DMS 273 (cell line): ENCODE measurements at regions not wholly inside any gene's neighbourhood (a gene's known extent, or its start where the extent isn't known, plus 50 kb on each side); places are given as distances from the start of the nearest gene placed in this dataset.

Experiments used
- DNase-seq: peaks from one replicate; lab custom pipeline; 2025; ENCODE audit not compliant: unreplicated experiment; lab: John Stamatoyannopoulos, UW

GRCh38 chr20:56060486-56060885, 55.2 kb upstream of the CBLN4 start:
- DNase-seq, result no peak

- DNase-seq, result no peak
Observed at GRCh38 chr20:56069016-56069415, 63.7 kb upstream of the CBLN4 start.

- DNase-seq, result no peak
Observed at GRCh38 chr20:56072165-56072564, 66.8 kb upstream of the CBLN4 start.

- no peak for DNase-seq
Observed at GRCh38 chr20:56088375-56088774, 83.1 kb upstream of the CBLN4 start.

GRCh38 chr20:56091628-56092234, 86.4 kb upstream of the CBLN4 start:
- DNase-seq, result no peak

DNA sequence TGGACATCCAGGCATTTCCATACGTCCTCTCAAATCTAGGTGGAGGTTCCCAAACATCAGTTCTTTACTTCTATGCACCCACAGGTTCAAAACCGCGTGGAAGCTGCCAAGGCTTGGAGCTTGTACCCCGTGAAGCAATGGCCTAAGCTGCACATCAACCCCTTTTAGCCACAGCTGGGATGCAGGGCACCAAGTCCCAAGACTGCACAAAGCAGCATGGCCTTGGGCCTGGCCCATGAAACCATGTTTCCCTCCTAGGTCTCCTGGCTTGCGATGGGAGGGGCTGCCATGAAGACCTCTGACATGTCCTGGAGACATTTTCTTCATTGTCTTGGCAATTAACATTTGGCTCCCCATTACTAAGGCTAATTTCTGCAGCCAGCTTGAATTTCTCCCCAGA, 88.9 kb upstream of the CBLN4 start:
- DNase-seq, result no peak

- DNase-seq, result no peak
Observed at GRCh38 chr20:56098981-56099500, 93.7 kb upstream of the CBLN4 start.

GRCh38 chr20:56111961-56112730, 106.8 kb upstream of the CBLN4 start:
- no peak for DNase-seq

DNA sequence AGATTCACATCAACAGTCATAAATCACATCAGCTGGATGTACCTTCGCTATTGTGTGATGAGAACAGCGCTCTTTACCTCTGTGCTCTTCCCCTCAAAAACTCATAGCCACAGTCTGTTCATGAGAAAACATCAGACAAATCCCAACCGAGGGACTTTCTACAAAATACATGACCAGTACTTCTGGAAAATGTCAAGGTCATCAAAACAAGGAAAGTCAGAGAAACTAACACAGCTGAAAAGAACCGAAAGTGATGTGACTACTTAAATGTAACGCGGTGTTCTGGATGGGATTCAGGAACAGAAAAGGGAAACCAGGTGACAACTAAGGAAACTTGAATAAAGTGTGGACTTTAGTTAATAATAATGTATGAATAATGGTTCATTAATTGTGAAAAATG, 112.0 kb upstream of the CBLN4 start:
- no peak for DNase-seq

DNA sequence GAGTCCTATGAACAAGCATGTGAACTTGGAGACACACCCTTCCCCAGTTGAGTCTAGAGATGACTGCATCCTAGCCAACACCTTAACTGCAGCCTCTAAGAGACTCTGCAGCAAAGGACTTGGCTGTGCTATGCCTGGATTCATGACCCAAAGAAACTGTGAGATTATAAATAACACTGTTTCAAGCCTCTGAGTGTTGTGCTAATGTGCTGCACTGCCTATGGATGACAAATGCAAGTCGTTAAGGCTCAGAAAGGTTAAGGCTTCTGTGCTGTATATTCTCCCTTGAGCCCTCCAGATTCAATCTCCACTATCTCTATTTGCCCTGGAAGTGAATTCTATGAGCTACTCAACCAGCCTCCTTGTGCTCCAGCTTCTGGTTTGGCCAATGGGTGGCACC, 116.5 kb upstream of the CBLN4 start:
- DNase-seq, result no peak

- DNase-seq, result no peak
Observed at GRCh38 chr20:56143759-56144158, 104.8 kb upstream of the MC3R start.

DNA sequence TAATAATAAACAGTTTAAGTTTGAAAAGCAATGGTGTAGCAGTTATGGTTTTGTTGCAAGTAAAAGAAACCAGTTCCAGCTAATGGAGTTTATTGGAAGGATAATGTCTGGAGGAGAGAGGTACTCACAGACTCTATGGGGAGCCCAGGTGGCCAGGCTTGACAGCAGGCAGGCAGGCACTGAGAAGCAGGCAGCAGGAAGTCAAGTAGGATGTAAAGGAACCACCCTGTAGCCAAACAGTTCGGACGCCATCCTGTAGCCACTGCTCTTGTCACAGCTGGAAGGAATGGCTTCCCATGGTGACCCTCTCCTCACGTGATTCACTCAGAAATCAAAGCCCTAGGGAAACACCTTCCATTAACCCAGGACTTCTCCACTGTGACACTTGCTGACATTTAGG, 96.7 kb upstream of the MC3R start:
- DNase-seq, result no peak

- no peak for DNase-seq
Observed at GRCh38 chr20:56153926-56154325, 94.6 kb upstream of the MC3R start.

DNA sequence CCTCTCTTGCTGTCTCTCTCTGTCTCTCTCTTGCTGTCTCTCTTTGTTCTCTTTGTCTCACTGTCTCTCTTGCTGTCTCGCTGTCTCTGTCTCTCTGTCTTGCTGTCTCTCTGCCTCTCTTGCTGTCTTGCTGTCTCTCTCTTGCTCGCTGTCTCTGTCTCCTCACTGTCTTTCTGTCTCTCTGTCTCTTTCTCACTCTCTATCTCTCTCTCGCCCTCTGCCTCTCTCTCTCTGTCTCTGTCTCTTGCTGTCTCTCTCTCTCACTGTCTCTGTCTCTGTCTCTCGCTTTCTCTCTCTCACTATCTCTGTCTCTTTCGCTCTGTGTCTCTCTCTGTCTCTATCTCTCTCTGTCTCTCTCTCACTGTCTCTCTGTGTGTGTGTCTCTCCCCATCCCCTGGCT, 92.9 kb upstream of the MC3R start:
- DNase-seq, result no peak

DNA sequence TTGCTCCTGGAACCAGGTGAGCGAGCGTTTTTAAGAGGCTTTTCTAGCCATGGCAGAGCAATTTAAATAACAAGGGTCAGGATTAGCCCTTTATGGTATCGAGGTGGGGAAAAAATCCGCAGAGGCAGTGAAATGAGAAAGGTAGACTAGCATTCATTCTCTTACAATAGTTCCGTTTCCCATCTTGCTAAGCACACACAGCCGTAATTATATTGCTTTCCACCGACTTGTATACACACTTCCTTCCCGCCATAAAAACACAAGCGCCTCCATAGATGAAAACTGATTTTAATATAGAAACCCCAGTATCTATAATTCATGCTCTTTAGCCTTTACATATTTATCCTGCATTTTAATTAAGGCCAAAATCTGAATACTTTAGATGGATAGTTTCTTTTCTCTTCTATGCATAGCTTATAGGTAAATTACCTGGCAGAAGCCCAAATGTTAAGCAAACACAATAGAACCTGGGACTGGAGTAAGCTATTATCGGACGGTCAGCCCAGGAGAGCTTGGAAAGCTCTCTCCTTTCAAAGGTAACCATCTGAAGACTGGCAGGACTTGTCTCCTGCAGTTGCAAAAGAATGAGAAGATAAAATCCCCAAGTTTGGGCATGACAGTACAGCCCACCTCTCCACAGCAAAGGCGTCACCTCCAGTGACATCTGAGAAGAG, 90.9 kb upstream of the MC3R start:
- DNase-seq, result no peak

DNA sequence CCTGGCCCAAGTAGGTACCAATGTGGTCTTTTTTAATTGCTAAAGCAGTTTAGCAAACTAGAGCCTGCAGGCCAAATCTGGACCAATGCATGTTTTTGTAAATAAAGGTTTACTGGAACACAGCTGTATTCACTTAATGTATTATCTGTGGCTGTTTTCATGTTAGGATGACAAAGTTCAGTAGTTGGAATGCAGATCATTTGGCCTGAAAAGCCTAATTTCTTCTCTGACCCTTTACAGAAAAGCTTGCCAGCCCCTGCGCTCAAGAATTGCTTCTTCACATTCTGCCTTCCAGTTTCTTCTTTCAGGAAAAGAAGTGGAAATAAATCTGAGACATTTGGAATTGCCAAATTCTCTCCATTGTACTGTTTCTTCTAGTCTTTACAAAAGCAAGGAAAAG, 90.0 kb upstream of the MC3R start:
- no peak for DNase-seq

DNA sequence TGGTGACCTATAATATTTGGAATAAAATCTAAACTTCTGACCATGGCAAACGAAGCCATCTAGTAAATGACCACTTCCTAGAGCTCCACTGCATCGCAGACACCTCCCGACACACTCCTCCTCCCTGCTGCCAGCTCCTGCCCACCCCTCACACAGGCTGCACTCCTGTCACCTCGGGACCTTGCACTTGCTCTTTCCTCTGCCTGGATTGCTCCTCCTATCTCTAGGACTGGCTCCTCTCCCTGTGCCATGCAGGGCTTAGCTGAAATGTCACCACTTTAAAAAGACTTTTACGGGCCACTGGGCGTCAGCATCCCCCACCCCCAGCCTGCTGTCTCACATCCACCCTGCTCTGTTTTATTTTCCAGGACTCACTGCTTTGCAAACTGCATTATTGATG, 87.6 kb upstream of the MC3R start:
- no peak for DNase-seq

GRCh38 chr20:56163806-56164205, 84.7 kb upstream of the MC3R start:
- DNase-seq, result peak; percentile 27

DNA sequence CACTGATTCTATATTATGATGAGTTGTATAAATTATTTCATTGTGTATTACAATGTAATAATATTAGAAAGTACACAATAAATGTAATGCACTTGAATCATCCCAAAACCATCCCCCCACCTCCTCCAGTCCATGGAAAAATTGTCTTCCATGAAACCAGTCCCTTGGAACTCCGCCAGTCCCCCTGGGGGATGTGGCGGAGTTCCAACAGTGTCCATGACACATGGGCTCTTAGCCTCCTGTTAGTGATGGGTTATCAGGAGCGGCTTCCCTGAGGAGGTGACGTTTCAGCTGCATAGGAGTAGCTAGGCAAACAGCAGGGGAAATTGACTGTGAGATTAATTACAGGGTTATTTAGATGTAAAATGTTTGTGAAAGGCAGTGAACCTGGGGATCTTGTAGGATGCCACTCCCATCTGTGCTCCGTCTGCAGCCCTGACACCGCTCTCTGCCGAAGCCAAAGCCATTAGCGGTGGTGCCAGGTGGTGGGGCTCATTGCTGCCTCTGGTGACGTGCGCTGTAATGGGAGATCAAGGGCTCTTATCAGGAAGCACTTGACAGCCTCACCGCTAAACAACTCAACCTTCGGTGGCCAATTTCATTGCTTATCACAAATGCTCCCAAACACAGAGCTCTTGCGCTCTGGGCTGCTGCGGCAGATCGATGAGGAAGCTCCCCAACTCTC, 81.6 kb upstream of the MC3R start:
- DNase-seq, result peak; percentile 64

DNA sequence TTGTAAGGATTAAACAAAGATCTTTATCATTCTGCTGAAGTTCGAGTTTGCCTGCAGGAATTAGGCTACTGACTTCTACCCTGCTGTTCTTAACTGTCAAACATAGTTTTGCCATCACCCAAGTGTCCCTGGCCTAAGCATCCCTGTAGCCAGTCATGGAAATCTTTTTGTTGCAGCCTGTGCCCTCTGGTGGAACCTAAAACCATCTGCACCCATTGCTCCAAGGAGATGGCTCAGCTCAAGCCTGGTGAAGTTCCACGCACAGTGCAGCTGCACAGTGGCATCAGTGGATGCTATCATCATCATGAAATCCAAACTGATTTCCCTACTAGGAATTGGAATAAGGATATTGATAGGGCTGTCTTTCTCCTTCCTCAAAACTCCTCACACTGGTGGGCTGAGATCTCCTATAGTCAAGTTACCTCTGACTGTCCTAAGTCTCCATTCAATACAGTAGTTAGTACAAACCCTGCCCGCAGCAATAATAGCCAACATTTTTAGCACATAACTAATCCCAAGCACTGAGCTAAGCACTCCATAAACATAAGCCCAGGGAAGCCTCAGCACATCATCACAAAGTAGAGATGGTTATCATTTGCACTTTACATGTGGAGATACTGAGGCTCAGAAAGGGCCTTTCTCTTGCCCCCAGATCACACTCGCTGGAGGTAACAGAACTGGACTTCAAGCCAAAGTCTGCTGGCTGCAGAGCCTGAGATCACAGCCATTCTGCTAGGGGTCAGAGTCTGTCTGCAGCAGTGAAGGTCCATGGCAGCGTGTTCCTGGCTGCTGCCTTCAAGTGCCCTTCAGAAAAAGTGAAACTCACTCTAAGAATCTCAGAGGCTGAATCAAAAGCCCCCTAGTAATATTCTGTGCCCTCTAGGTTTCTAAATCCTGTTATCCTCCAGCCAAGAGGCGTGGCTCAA, 77.2 kb upstream of the MC3R start:
- DNase-seq, result peak; percentile 31
